K562 (cell line): ENCODE measurements at regions not wholly inside any gene's neighbourhood (a gene's known extent, or its start where the extent isn't known, plus 50 kb on each side); places are given as distances from the start of the nearest gene placed in this dataset.

ENCODE experiments used
- CREB5 ChIP-seq: fragments of 250-450 bp; sonication (Bioruptor Pico); IDR thresholded peaks from 2 replicates; pipeline ENCODE4 v1.5.0; 2020; ENCODE audit warnings: mild to moderate bottlenecking
- MLLT1 ChIP-seq, 2 experiments: fragments of 450-650 bp; IDR thresholded peaks; 2 replicates each; pipeline ENCODE4 v1.6.1; 2016
- ZBTB34 ChIP-seq: fragments of 250-450 bp; sonication (Bioruptor Pico); IDR thresholded peaks from 2 replicates; pipeline ENCODE4 v1.8.0; 2021; ENCODE audit warnings: mild to moderate bottlenecking, moderate library complexity
- ZFX ChIP-seq: sonication (generic); formaldehyde crosslinking; IDR thresholded peaks from 2 replicates; pipeline ENCODE4 v1.8.0; 2022; ENCODE audit warnings: mild to moderate bottlenecking, missing genetic modification reagents, moderate library complexity
- ZNF512 ChIP-seq: IDR thresholded peaks from 2 replicates; pipeline ENCODE4 v1.6.1; 2016; ENCODE audit warnings: missing genetic modification characterization, missing compliant biosample characterization
- ZNF518B ChIP-seq: fragments of 250-450 bp; sonication (Bioruptor Pico); IDR thresholded peaks from 2 replicates; pipeline ENCODE4 v1.5.0; 2021; ENCODE audit warnings: mild to moderate bottlenecking, moderate library complexity

- no peak for TF ChIP-seq CREB5 (CRISPR knock-in tag)
- TF ChIP-seq ZNF512 = no peak
- TF ChIP-seq ZBTB34 (CRISPR knock-in tag) = no peak
- TF ChIP-seq MLLT1 (IDR thresholded peaks at IDR 0.05) = no peak
- no peak for TF ChIP-seq ZNF518B
- no peak for TF ChIP-seq ZFX
Observed at GRCh38 chr20:10761232-10761631, 87.4 kb upstream of the JAG1 start (continued).
